ENCODE measurements at regions not wholly inside any gene's neighbourhood (a gene's known extent, or its start where the extent isn't known, plus 50 kb on each side); places are given as distances from the start of the nearest gene placed in this dataset.

DNA sequence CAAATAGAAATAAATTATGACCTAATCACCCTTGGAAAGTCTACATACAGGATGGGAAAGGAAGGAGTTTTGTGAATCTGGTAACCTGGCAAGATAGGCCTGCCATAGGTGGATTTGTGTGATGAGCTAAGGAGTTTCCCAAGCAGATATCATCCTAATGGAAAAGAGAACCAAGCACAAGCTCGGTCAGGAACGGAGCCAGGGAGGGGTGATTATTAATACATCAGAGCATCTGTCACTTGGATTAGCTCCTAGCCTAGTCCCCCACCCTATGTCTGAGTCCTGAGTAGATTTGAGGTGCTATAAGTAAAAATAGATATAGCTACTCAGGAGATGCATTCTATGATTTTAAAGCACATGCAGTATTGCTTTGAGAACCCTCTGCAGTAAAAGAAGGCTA, 57.3 kb upstream of the SMARCA2 start:
- H3K4me3 ChIP-seq (ENCODE audit: low read depth, low read length): no peak overlapping the region
- DNase-seq (ENCODE audit: low read depth): no peak
- TF ChIP-seq, protein P1, sequence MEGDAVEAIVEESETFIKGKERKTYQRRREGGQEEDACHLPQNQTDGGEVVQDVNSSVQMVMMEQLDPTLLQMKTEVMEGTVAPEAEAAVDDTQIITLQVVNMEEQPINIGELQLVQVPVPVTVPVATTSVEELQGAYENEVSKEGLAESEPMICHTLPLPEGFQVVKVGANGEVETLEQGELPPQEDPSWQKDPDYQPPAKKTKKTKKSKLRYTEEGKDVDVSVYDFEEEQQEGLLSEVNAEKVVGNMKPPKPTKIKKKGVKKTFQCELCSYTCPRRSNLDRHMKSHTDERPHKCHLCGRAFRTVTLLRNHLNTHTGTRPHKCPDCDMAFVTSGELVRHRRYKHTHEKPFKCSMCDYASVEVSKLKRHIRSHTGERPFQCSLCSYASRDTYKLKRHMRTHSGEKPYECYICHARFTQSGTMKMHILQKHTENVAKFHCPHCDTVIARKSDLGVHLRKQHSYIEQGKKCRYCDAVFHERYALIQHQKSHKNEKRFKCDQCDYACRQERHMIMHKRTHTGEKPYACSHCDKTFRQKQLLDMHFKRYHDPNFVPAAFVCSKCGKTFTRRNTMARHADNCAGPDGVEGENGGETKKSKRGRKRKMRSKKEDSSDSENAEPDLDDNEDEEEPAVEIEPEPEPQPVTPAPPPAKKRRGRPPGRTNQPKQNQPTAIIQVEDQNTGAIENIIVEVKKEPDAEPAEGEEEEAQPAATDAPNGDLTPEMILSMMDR (IDR thresholded peaks at IDR 0.05; ENCODE audit: control insufficient read depth, extremely low read depth, insufficient read depth): no peak

DNA sequence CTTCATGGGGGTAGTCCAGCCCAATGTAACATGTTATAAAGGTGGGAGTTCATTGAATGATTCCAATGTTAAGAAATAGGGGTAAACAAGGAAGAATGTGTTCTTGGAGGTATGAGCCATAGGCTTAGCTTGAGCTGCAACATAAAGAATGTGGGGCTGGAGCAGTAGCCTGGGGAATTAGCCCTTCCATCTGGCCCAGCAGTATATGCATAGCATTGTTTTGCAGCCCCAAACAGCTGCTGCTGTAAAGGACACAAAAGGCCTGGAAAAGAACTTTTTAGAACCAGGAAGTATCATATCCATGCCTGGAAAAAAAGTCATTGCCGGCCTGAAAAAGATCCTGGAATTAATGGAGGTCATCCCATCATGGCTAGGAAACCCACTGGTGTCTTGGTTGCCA, 55.8 kb upstream of the SMARCA2 start:
- TF ChIP-seq, protein P1 (IDR thresholded peaks at IDR 0.05; ENCODE audit: control insufficient read depth, extremely low read depth, insufficient read depth): no peak
- no peak for DNase-seq (ENCODE audit: low read depth)
- no peak overlapping the region for H3K4me3 ChIP-seq (ENCODE audit: low read depth, low read length)

DNA sequence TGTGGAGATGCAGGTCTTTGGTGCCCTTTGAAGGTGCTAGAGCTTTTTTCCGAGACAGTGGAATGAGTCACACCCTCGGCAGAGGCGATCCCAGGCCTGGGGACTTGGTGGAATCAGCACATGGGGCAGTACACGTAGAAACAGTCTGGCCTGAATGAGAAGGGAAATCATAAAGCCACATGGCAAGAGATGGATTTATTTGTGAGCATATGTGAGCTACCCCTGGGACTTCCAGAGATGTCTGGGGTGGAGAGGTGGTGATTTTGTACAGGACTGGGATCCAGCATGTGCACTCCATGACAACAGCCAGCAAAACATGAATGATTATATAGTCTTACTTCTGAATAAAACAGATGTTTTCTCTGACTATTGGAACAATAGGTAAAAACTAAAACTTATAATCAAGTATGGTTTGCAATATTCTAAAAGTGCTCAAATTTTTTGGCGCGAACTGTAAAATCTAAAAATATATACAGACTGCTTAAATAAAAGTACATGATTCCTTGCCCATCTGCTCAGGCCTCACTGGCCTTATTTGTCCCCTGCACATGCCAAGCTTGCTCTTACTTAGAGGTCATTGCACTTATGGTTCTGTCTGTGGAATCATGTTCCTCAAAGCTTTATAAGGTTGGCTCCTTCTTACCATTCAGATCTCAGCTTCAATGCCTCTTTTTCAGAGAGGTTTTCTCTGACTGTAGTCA, 54.7 kb upstream of the SMARCA2 start:
- TF ChIP-seq, protein P1 (IDR thresholded peaks at IDR 0.05; ENCODE audit: control insufficient read depth, extremely low read depth, insufficient read depth): no peak
- no peak for DNase-seq (ENCODE audit: low read depth)
- no peak overlapping the region for H3K4me3 ChIP-seq (ENCODE audit: low read depth, low read length)

DNA sequence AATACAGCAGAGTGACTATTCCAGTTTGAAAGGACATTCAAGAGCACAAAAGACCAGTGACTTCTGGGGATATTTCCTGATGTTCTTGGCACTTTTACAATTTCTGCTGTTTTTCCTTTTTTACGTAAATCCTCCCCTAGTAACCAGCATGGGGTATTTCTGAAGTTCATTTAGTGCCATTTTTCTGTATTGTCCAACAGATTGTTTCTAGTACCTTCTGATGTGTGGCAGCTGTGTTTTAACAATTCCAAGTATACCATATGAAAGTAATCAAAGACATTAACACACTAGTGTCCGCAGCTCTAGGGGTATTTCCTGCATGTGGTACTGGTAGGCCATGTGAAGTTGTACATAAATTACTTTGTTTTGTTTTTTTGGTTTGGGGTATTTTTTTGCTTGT, 53.0 kb upstream of the SMARCA2 start:
- H3K4me3 ChIP-seq (ENCODE audit: low read depth, low read length): no peak overlapping the region
- TF ChIP-seq, protein P1 (IDR thresholded peaks at IDR 0.05; ENCODE audit: control insufficient read depth, extremely low read depth, insufficient read depth): no peak
- no peak for DNase-seq (ENCODE audit: low read depth)

DNA sequence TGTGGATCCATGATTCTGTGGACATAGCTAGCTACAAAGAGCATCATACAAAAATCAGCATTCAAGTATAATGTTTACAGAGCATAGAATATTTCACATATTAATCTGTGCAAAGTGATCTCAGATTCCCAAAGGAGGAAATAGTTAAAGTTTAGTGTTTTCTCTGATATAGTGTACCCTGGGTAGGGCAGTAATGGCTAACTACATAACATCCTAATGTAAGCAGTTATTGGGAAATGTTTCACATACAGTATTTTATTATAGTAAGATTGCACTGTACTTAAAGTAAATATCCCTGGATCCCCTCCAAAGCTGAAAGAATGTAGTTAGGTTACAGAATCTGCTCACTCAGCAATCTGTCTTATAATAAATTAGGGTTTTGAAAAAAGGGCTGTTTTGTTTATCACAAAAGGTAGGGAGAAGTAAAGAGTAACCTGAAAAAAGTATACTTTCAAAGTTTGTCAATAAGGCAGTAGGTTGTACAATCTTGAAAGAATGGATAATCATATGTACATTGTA, 52.5 kb upstream of the SMARCA2 start:
- no peak overlapping the region for H3K4me3 ChIP-seq (ENCODE audit: low read depth, low read length)
- TF ChIP-seq, protein P1 (IDR thresholded peaks at IDR 0.05; ENCODE audit: control insufficient read depth, extremely low read depth, insufficient read depth): no peak
- DNase-seq (ENCODE audit: low read depth): no peak

DNA sequence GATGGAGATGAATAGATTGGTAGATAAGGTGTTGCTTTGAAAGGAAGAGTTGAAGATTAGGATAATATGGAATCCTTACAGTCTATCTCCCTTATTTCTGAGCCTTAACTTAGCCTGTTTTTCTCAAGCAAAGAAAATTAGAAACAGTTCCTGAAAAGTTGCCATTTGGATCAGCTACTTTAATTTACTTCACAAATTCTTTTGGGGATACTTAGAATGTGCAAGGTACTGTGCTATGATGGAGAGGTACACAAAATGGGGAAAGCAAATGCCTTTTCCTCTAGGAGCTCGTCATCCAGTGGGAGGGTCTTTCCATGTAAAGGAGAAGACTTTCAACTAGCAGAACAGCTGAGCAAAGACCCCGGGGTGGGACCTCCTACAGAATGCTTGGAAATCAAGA, 51.1 kb upstream of the SMARCA2 start:
- DNase-seq (ENCODE audit: low read depth): no peak
- no peak overlapping the region for H3K4me3 ChIP-seq (ENCODE audit: low read depth, low read length)
- TF ChIP-seq, protein P1 (IDR thresholded peaks at IDR 0.05; ENCODE audit: control insufficient read depth, extremely low read depth, insufficient read depth): no peak
